A549 (cell line): ENCODE measurements at regions not wholly inside any gene's neighbourhood (a gene's known extent, or its start where the extent isn't known, plus 50 kb on each side); places are given as distances from the start of the nearest gene placed in this dataset.

Experiments used
- CHD4 ChIP-seq: fragments of 200-600 bp; sonication (generic); IDR thresholded peaks from 2 replicates; pipeline ENCODE4 v1.6.1; 2016; ENCODE audit warnings: antibody characterized with exemption, mild to moderate bottlenecking, borderline replicate concordance
- EP300 ChIP-seq, 2 experiments: fragments of >200 bp; sonication (Bioruptor Twin); formaldehyde crosslinking; IDR thresholded peaks; 2 replicates in 1 of 2; 3 replicates in 1 of 2; pipeline ENCODE4 v1.6.1; 2016 to 2017
- FOSL2 ChIP-seq, 2 experiments: fragments of 450-650 bp in 1 of 2; fragments of >200 bp in 1 of 2; sonication (Bioruptor Twin) in 1 of 2; formaldehyde crosslinking; IDR thresholded peaks; 2 replicates each; pipeline versions ENCODE4 v1.5.0 to v1.6.1; 2016 to 2020; ENCODE audit warnings: mild to moderate bottlenecking in 1 of 2, moderate library complexity in 1 of 2
- HDAC2 ChIP-seq: fragments of 200-600 bp; sonication (generic); IDR thresholded peaks from 2 replicates; pipeline ENCODE4 v1.6.1; 2016
- MYC ChIP-seq: IDR thresholded peaks from 2 replicates; pipeline ENCODE4 v1.6.1; 2012; ENCODE audit warnings: mild to moderate bottlenecking, inconsistent platforms, low read length, improper control_type of control experiment, borderline replicate concordance
- POLR2A ChIP-seq: IDR thresholded peaks from 2 replicates; pipeline ENCODE4 v1.6.1; 2012; ENCODE audit warnings: mild to moderate bottlenecking, low read length
- RAD21 ChIP-seq, 2 experiments: fragments of >200 bp in 1 of 2; sonication (Bioruptor Twin) in 1 of 2; formaldehyde crosslinking in 1 of 2; IDR thresholded peaks in 1 of 2; conservative IDR thresholded peaks in 1 of 2; 2 replicates in 1 of 2; 3 replicates in 1 of 2; pipeline ENCODE4 v1.6.1; 2012 to 2018; ENCODE audit warnings: inconsistent platforms in 1 of 2
- RCOR1 ChIP-seq: fragments of 150-350 bp; IDR thresholded peaks from 2 replicates; pipeline ENCODE4 v1.6.1; 2014; ENCODE audit warnings: antibody characterized with exemption, low read length, low read depth
- RNF2 ChIP-seq: fragments of 200-600 bp; sonication (generic); IDR thresholded peaks from 2 replicates; pipeline ENCODE4 v1.6.1; 2016; ENCODE audit warnings: low read depth, mild to moderate bottlenecking, antibody characterized with exemption, moderate library complexity, borderline replicate concordance
- TP53 ChIP-seq: fragments of 250-450 bp; sonication (Bioruptor Pico); IDR thresholded peaks from 2 replicates; pipeline ENCODE4 v1.5.0; 2021; ENCODE audit warnings: mild to moderate bottlenecking, moderate library complexity
- TF ChIP-seq, protein P1 (sequence below): fragments of 150-350 bp; IDR thresholded peaks from 2 replicates; pipeline ENCODE4 v1.6.1; 2014; ENCODE audit warnings: low read depth, mild to moderate bottlenecking, low read length
- TF ChIP-seq, protein P2 (sequence below): fragments of >200 bp; sonication (Bioruptor Twin); formaldehyde crosslinking; IDR thresholded peaks from 3 replicates; pipeline ENCODE4 v1.5.1; 2016
- TF ChIP-seq, protein P3 (sequence below): fragments of 250-450 bp; sonication (Bioruptor Pico); IDR thresholded peaks from 2 replicates; pipeline ENCODE4 v1.5.0; 2021; ENCODE audit warnings: mild to moderate bottlenecking, moderate library complexity, borderline replicate concordance
- TF ChIP-seq, protein P4 (sequence below): IDR thresholded peaks from 2 replicates; pipeline ENCODE4 v1.6.1; 2012

DNA sequence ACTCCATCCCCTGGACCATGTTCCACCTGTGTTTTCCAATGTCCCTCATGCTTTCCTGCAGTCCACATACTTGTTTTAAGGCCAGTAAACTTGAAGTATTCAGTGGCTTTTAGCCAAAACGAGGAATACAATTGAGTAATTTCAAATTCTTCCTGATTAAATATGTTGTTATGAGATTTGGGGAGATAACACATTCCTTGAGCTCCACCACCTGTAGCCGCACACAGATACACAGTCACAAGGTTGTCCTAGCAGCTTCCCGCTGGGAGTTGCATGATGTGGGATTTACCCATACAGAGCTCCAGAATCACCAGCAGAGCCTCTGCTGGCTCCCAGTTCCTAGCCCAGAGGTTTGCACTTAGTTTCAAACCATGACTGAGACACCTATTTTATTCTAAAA, 53.6 kb upstream of the FRY start:
- no peak for TF ChIP-seq EP300 (IDR thresholded peaks at IDR 0.05)
- TF ChIP-seq RNF2: no peak
- no peak for TF ChIP-seq TP53
- TF ChIP-seq, protein P1, sequence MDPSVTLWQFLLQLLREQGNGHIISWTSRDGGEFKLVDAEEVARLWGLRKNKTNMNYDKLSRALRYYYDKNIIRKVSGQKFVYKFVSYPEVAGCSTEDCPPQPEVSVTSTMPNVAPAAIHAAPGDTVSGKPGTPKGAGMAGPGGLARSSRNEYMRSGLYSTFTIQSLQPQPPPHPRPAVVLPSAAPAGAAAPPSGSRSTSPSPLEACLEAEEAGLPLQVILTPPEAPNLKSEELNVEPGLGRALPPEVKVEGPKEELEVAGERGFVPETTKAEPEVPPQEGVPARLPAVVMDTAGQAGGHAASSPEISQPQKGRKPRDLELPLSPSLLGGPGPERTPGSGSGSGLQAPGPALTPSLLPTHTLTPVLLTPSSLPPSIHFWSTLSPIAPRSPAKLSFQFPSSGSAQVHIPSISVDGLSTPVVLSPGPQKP: no peak
- TF ChIP-seq, protein P2, sequence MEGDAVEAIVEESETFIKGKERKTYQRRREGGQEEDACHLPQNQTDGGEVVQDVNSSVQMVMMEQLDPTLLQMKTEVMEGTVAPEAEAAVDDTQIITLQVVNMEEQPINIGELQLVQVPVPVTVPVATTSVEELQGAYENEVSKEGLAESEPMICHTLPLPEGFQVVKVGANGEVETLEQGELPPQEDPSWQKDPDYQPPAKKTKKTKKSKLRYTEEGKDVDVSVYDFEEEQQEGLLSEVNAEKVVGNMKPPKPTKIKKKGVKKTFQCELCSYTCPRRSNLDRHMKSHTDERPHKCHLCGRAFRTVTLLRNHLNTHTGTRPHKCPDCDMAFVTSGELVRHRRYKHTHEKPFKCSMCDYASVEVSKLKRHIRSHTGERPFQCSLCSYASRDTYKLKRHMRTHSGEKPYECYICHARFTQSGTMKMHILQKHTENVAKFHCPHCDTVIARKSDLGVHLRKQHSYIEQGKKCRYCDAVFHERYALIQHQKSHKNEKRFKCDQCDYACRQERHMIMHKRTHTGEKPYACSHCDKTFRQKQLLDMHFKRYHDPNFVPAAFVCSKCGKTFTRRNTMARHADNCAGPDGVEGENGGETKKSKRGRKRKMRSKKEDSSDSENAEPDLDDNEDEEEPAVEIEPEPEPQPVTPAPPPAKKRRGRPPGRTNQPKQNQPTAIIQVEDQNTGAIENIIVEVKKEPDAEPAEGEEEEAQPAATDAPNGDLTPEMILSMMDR: no peak
- no peak for TF ChIP-seq CHD4
- no peak for TF ChIP-seq MYC
- TF ChIP-seq, protein P3, sequence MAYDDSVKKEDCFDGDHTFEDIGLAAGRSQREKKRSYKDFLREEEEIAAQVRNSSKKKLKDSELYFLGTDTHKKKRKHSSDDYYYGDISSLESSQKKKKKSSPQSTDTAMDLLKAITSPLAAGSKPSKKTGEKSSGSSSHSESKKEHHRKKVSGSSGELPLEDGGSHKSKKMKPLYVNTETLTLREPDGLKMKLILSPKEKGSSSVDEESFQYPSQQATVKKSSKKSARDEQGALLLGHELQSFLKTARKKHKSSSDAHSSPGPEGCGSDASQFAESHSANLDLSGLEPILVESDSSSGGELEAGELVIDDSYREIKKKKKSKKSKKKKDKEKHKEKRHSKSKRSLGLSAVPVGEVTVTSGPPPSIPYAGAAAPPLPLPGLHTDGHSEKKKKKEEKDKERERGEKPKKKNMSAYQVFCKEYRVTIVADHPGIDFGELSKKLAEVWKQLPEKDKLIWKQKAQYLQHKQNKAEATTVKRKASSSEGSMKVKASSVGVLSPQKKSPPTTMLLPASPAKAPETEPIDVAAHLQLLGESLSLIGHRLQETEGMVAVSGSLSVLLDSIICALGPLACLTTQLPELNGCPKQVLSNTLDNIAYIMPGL (CRISPR knock-in tag): no peak
- TF ChIP-seq FOSL2 (IDR thresholded peaks at IDR 0.05): no peak
- TF ChIP-seq FOSL2 (CRISPR knock-in tag; IDR thresholded peaks at IDR 0.05): no peak
- no peak for TF ChIP-seq POLR2A
- TF ChIP-seq, protein P4, sequence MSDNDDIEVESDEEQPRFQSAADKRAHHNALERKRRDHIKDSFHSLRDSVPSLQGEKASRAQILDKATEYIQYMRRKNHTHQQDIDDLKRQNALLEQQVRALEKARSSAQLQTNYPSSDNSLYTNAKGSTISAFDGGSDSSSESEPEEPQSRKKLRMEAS: no peak
- TF ChIP-seq RCOR1: no peak
- TF ChIP-seq HDAC2: no peak
- TF ChIP-seq RAD21 (conservative IDR thresholded peaks at IDR 0.05 in 1 of 2, IDR thresholded peaks at IDR 0.05 in 1 of 2): no peak
